Thoracic aorta (tissue), 2 donors: ENCODE measurements at regions not wholly inside any gene's neighbourhood (a gene's known extent, or its start where the extent isn't known, plus 50 kb on each side); places are given as distances from the start of the nearest gene placed in this dataset.

ENCODE experiments used
- ATAC-seq: fragments of 150-250 bp; one replicate; pipeline ENCODE4 v1.8.0; 2017; ENCODE audit warnings: low read depth; ENCODE audit not compliant: insufficient number of reproducible peaks, low FRiP score
- DNase-seq: peaks from one replicate; pipeline ENCODE4 v3.0.0-alpha.2; 2020; ENCODE audit warnings: low spot score
- H3K27ac ChIP-seq, 2 donors: fragments of 200-600 bp; sonication (generic); 1 replicate in 1 of 2; 2 replicates in 1 of 2; pipeline ENCODE4 v1.5.1; 2016; ENCODE audit warnings: mild to moderate bottlenecking in 2 of 2, moderate library complexity in 2 of 2
- H3K27me3 ChIP-seq: fragments of 200-600 bp; sonication (generic); replicated peaks from 2 replicates; pipeline ENCODE4 v1.6.0; 2016; ENCODE audit warnings: mild to moderate bottlenecking; ENCODE audit not compliant: insufficient read depth
- H3K36me3 ChIP-seq: fragments of 200-600 bp; sonication (generic); one replicate; pipeline ENCODE4 v1.5.1; 2016
- H3K4me1 ChIP-seq, 2 donors: fragments of 200-600 bp; sonication (generic); 1 replicate in 1 of 2; 2 replicates in 1 of 2; pipeline versions ENCODE4 v1.5.1 to v1.6.0; 2016; ENCODE audit warnings: low read depth in 2 of 2, mild to moderate bottlenecking in 1 of 2; ENCODE audit not compliant: control insufficient read depth in 1 of 2
- H3K4me3 ChIP-seq: fragments of 200-600 bp; sonication (generic); 2 replicates; pipeline ENCODE4 v1.5.1; 2016; ENCODE audit warnings: mild to moderate bottlenecking
- H3K9me3 ChIP-seq: fragments of 200-600 bp; sonication (generic); 2 replicates; pipeline ENCODE4 v1.5.1; 2016
- CTCF ChIP-seq: fragments of 200-600 bp; sonication (generic); IDR thresholded peaks from one replicate; pipeline ENCODE4 v1.5.1; 2019; ENCODE audit warnings: antibody characterized with exemption

- DNase-seq (no peak), ATAC-seq (no peak)
- no peaks in the 10 kb centered on the region for H3K27me3 ChIP-seq
- H3K4me1 ChIP-seq = no peaks in the 10 kb centered on the region
- no peak overlapping the region for H3K4me3 ChIP-seq
- no peak for TF ChIP-seq CTCF
- no peaks in the 10 kb centered on the region for H3K36me3 ChIP-seq
- no peak overlapping the region for H3K27ac ChIP-seq
- no peaks in the 10 kb centered on the region for H3K9me3 ChIP-seq
These were observed 315.6 kb downstream of the HS3ST3B1 start for GRCh38 chr17:14616528-14616927.

GRCh38 chr17:14605267-14605599 is 304.4 kb downstream of the HS3ST3B1 start:
- no peak for ATAC-seq
- DNase-seq = no peak

GRCh38 chr17:14604591-14605266 is 303.8 kb downstream of the HS3ST3B1 start:
- H3K27me3 ChIP-seq = no peaks in the 10 kb centered on the region
- H3K4me3 ChIP-seq = no peak overlapping the region
- H3K9me3 ChIP-seq = no peaks in the 10 kb centered on the region
- no peaks in the 10 kb centered on the region for H3K4me1 ChIP-seq
- no peaks in the 10 kb centered on the region for H3K36me3 ChIP-seq
- ATAC-seq (no peak), DNase-seq (no peak)
- no peak for TF ChIP-seq CTCF
- H3K27ac ChIP-seq = peak overlapping the region in 1 of 2 donors; percentile 18

More at GRCh38 chr17:14605267-14605599, 304.4 kb downstream of the HS3ST3B1 start:
- no peaks in the 10 kb centered on the region for H3K9me3 ChIP-seq
- H3K4me1 ChIP-seq = no peaks in the 10 kb centered on the region
- H3K27me3 ChIP-seq = no peaks in the 10 kb centered on the region
- H3K27ac ChIP-seq = no peak overlapping the region
- H3K36me3 ChIP-seq = no peaks in the 10 kb centered on the region
- TF ChIP-seq CTCF = no peak
- H3K4me3 ChIP-seq = no peak overlapping the region

GRCh38 chr17:14596224-14596623 is 295.3 kb downstream of the HS3ST3B1 start:
- DNase-seq (no peak), ATAC-seq (peak; percentile 20)
- Histone ChIP-seq H3K27me3 (no peaks in the 10 kb centered on the region), H3K9me3 (no peaks in the 10 kb centered on the region), H3K36me3 (no peaks in the 10 kb centered on the region), H3K4me1 (no peaks in the 10 kb centered on the region), H3K27ac (no peak overlapping the region), H3K4me3 (no peak overlapping the region)
- TF ChIP-seq CTCF = no peak

- no peaks in the 10 kb centered on the region for H3K9me3 ChIP-seq
- ATAC-seq (no peak), DNase-seq (no peak)
- H3K27me3 ChIP-seq = no peaks in the 10 kb centered on the region
- no peak overlapping the region for H3K27ac ChIP-seq
- no peaks in the 10 kb centered on the region for H3K4me1 ChIP-seq
- H3K4me3 ChIP-seq = no peak overlapping the region
- TF ChIP-seq CTCF = no peak
- H3K36me3 ChIP-seq = no peaks in the 10 kb centered on the region
These were observed 294.8 kb downstream of the HS3ST3B1 start for GRCh38 chr17:14595656-14596055.
